ENCODE measurements at regions not wholly inside any gene's neighbourhood (a gene's known extent, or its start where the extent isn't known, plus 50 kb on each side); places are given as distances from the start of the nearest gene placed in this dataset.

GRCh38 chr13:48923376-48923775 is 52.3 kb upstream of the FNDC3A start:
- no peak overlapping the region for H3K9ac ChIP-seq (ENCODE audit: low read length)
- no peak overlapping the region for H3K14ac ChIP-seq (ENCODE audit: low read length in 2 of 2)
- no peak overlapping the region for H3K27ac ChIP-seq (ENCODE audit: low read length, poor library complexity, severe bottlenecking)
- no peak overlapping the region for H3K4ac ChIP-seq (ENCODE audit: low read depth in 1 of 2, low read length in 2 of 2)
- no peaks in the 10 kb centered on the region for H3K9me3 ChIP-seq (ENCODE audit: control insufficient read depth, low read length)
- no peak overlapping the region for H3K23ac ChIP-seq (ENCODE audit: low read length in 2 of 2)
- no peak for DNase-seq
- no peak overlapping the region for H3K4me3 ChIP-seq (ENCODE audit: insufficient read depth in 1 of 2, low read depth in 1 of 2, low read length in 2 of 2)
- H2AFZ ChIP-seq (ENCODE audit: low read depth, low read length): no peak overlapping the region
- no peak overlapping the region for H2BK5ac ChIP-seq (ENCODE audit: low read depth, low read length, poor library complexity, severe bottlenecking)
- no peaks in the 10 kb centered on the region for H3K4me1 ChIP-seq (ENCODE audit: control insufficient read depth, insufficient read depth, low read depth, low read length)
- peaks cover 4 to 7% of the 10 kb centered on the region in 2 experiments for H3K27me3 ChIP-seq (ENCODE audit: control insufficient read depth in 1 of 2, insufficient read depth in 1 of 2, low read length in 2 of 2)
- no CpG with 5 or more reads among the region's 1 CpG for WGBS
- H3K4me2 ChIP-seq (ENCODE audit: low read length, poor library complexity, severe bottlenecking): no peak overlapping the region
- no peak overlapping the region for H2BK15ac ChIP-seq (ENCODE audit: low read depth, poor library complexity, severe bottlenecking)
- no peaks in the 10 kb centered on the region for H3K79me1 ChIP-seq (replicated peaks; ENCODE audit: low read length, poor library complexity, severe bottlenecking)
- H2BK120ac ChIP-seq (ENCODE audit: low read depth, low read length): no peak overlapping the region
- H4K91ac ChIP-seq (ENCODE audit: low read length): no peak overlapping the region
- H4K8ac ChIP-seq (ENCODE audit: low read length): no peak overlapping the region
- no peak overlapping the region for H3K18ac ChIP-seq (ENCODE audit: low read depth in 1 of 2, low read length in 2 of 2)
- H2AK5ac ChIP-seq (ENCODE audit: low read length, severe bottlenecking): no peak overlapping the region
- H3K36me3 ChIP-seq (ENCODE audit: control insufficient read depth in 1 of 2, insufficient read depth in 2 of 2, low read depth in 1 of 2, low read length in 2 of 2): no peaks in the 10 kb centered on the region
- no peak overlapping the region for H2BK12ac ChIP-seq (ENCODE audit: low read length in 2 of 2)

GRCh38 chr13:48925001-48925400 is 50.7 kb upstream of the FNDC3A start:
- 97% methylated on average over 2 of the region's 2 CpGs for WGBS
- H4K91ac ChIP-seq (ENCODE audit: low read length): no peak overlapping the region
- H4K8ac ChIP-seq (ENCODE audit: low read length): no peak overlapping the region
- no peak overlapping the region for H2BK5ac ChIP-seq (ENCODE audit: low read depth, low read length, poor library complexity, severe bottlenecking)
- no peak overlapping the region for H2BK120ac ChIP-seq (ENCODE audit: low read depth, low read length)
- H3K4me1 ChIP-seq (ENCODE audit: control insufficient read depth, insufficient read depth, low read depth, low read length): no peaks in the 10 kb centered on the region
- H3K9ac ChIP-seq (ENCODE audit: low read length): no peak overlapping the region
- H3K27me3 ChIP-seq (ENCODE audit: control insufficient read depth in 1 of 2, insufficient read depth in 1 of 2, low read length in 2 of 2): peaks cover 4 to 7% of the 10 kb centered on the region in 2 experiments
- H3K79me1 ChIP-seq (replicated peaks; ENCODE audit: low read length, poor library complexity, severe bottlenecking): no peaks in the 10 kb centered on the region
- no peak overlapping the region for H2BK15ac ChIP-seq (ENCODE audit: low read depth, poor library complexity, severe bottlenecking)
- H2AFZ ChIP-seq (ENCODE audit: low read depth, low read length): no peak overlapping the region
- H3K18ac ChIP-seq (ENCODE audit: low read depth in 1 of 2, low read length in 2 of 2): no peak overlapping the region
- no peak overlapping the region for H3K4me2 ChIP-seq (ENCODE audit: low read length, poor library complexity, severe bottlenecking)
- H2AK5ac ChIP-seq (ENCODE audit: low read length, severe bottlenecking): no peak overlapping the region
- DNase-seq: no peak
- H3K4me3 ChIP-seq (ENCODE audit: insufficient read depth in 1 of 2, low read depth in 1 of 2, low read length in 2 of 2): no peak overlapping the region
- H3K9me3 ChIP-seq (ENCODE audit: control insufficient read depth, low read length): no peaks in the 10 kb centered on the region
- no peak overlapping the region for H3K27ac ChIP-seq (ENCODE audit: low read length, poor library complexity, severe bottlenecking)
- no peak overlapping the region for H3K4ac ChIP-seq (ENCODE audit: low read depth in 1 of 2, low read length in 2 of 2)
- no peak overlapping the region for H3K14ac ChIP-seq (ENCODE audit: low read length in 2 of 2)
- no peaks in the 10 kb centered on the region for H3K36me3 ChIP-seq (ENCODE audit: control insufficient read depth in 1 of 2, insufficient read depth in 2 of 2, low read depth in 1 of 2, low read length in 2 of 2)
- no peak overlapping the region for H3K23ac ChIP-seq (ENCODE audit: low read length in 2 of 2)
- H2BK12ac ChIP-seq (ENCODE audit: low read length in 2 of 2): no peak overlapping the region
